Liver (tissue), 8 donors: ENCODE measurements at regions not wholly inside any gene's neighbourhood (a gene's known extent, or its start where the extent isn't known, plus 50 kb on each side); places are given as distances from the start of the nearest gene placed in this dataset.

ENCODE experiments used
- DNase-seq: peaks from one replicate; pipeline ENCODE4 v3.0.0-alpha.2; 2017; ENCODE audit warnings: low spot score
- H3K27ac ChIP-seq, 2 donors: one replicate each; pipeline ENCODE4 v1.7.0; 2013; ENCODE audit warnings: inconsistent platforms in 2 of 2, low read length in 2 of 2, control low read depth in 1 of 2, low read depth in 1 of 2, mild to moderate bottlenecking in 1 of 2
- H3K27me3 ChIP-seq, 4 donors: one replicate each; pipeline versions ENCODE4 v1.6.1 to v1.7.0; 2013; ENCODE audit warnings: low read length in 3 of 4, inconsistent platforms in 1 of 4, mild to moderate bottlenecking in 1 of 4, moderate library complexity in 1 of 4; ENCODE audit not compliant: control insufficient read depth in 4 of 4, insufficient read depth in 4 of 4
- H3K36me3 ChIP-seq, 4 donors: one replicate each; pipeline versions ENCODE4 v1.6.1 to v1.7.0; 2013; ENCODE audit warnings: low read length in 3 of 4, mild to moderate bottlenecking in 3 of 4, low read depth in 1 of 4, moderate library complexity in 1 of 4; ENCODE audit not compliant: control insufficient read depth in 4 of 4, insufficient read depth in 3 of 4
- H3K4me1 ChIP-seq, 4 donors: one replicate each; pipeline versions ENCODE4 v1.6.1 to v1.7.0; 2013; ENCODE audit warnings: low read length in 3 of 4, mild to moderate bottlenecking in 3 of 4, moderate library complexity in 1 of 4; ENCODE audit not compliant: control insufficient read depth in 4 of 4, insufficient read depth in 4 of 4
- H3K4me3 ChIP-seq, 3 donors: one replicate each; pipeline versions ENCODE4 v1.6.1 to v1.7.0; 2013; ENCODE audit warnings: low read length in 3 of 3, control low read depth in 1 of 3, low read depth in 1 of 3, mild to moderate bottlenecking in 1 of 3
- H3K9ac ChIP-seq, 2 donors: one replicate each; pipeline ENCODE4 v1.7.0; 2013; ENCODE audit warnings: low read length in 2 of 2, mild to moderate bottlenecking in 2 of 2, moderate library complexity in 2 of 2, control low read depth in 1 of 2, low read depth in 1 of 2
- H3K9me3 ChIP-seq, 4 donors: one replicate each; pipeline versions ENCODE4 v1.6.1 to v1.7.0; 2013; ENCODE audit warnings: low read length in 3 of 4; ENCODE audit not compliant: control insufficient read depth in 4 of 4
- ATF3 ChIP-seq: IDR thresholded peaks from 2 replicates; pipeline ENCODE4 v1.6.1; 2016; ENCODE audit warnings: antibody characterized with exemption
- CTCF ChIP-seq: fragments of 150-350 bp; IDR thresholded peaks from 2 replicates; pipeline ENCODE4 v1.5.1; 2017; ENCODE audit warnings: improper control_type of control experiment, low read depth, low read length; ENCODE audit not compliant: missing input control
- EGR1 ChIP-seq, 2 donors: IDR thresholded peaks; 2 replicates each; pipeline ENCODE4 v1.6.1; 2016 to 2018; ENCODE audit warnings: antibody characterized with exemption in 2 of 2, low read depth in 2 of 2
- FOXA1 ChIP-seq: IDR thresholded peaks from 2 replicates; pipeline ENCODE4 v1.6.1; 2016; ENCODE audit warnings: antibody characterized with exemption
- FOXA2 ChIP-seq: IDR thresholded peaks from 2 replicates; pipeline ENCODE4 v1.6.1; 2016; ENCODE audit warnings: antibody characterized with exemption
- GABPA ChIP-seq, 2 donors: IDR thresholded peaks in 1 of 2; conservative IDR thresholded peaks in 1 of 2; 2 replicates each; pipeline ENCODE4 v1.6.1; 2016; ENCODE audit warnings: antibody characterized with exemption in 2 of 2, mild to moderate bottlenecking in 1 of 2, moderate library complexity in 1 of 2
- HNF4A ChIP-seq, 2 donors: conservative IDR thresholded peaks; 2 replicates each; pipeline ENCODE4 v1.6.1; 2016; ENCODE audit warnings: antibody characterized with exemption in 2 of 2, mild to moderate bottlenecking in 2 of 2
- HNF4G ChIP-seq: IDR thresholded peaks from 2 replicates; pipeline ENCODE4 v1.6.1; 2016; ENCODE audit warnings: antibody characterized with exemption
- JUND ChIP-seq, 2 donors: IDR thresholded peaks; 2 replicates each; pipeline ENCODE4 v1.6.1; 2016; ENCODE audit warnings: antibody characterized with exemption in 2 of 2
- MAX ChIP-seq: IDR thresholded peaks from 2 replicates; pipeline ENCODE4 v1.6.1; 2016; ENCODE audit warnings: antibody characterized with exemption
- NR2F2 ChIP-seq: IDR thresholded peaks from 2 replicates; pipeline ENCODE4 v1.6.1; 2016; ENCODE audit warnings: antibody characterized with exemption
- RAD21 ChIP-seq, 2 donors: IDR thresholded peaks; 2 replicates each; pipeline ENCODE4 v1.6.1; 2016; ENCODE audit warnings: antibody characterized with exemption in 2 of 2, mild to moderate bottlenecking in 2 of 2
- REST ChIP-seq: IDR thresholded peaks from 2 replicates; pipeline ENCODE4 v1.6.1; 2016; ENCODE audit warnings: antibody characterized with exemption, mild to moderate bottlenecking
- RXRA ChIP-seq, 2 donors: IDR thresholded peaks; 2 replicates each; pipeline ENCODE4 v1.6.1; 2017 to 2018; ENCODE audit warnings: antibody characterized with exemption in 2 of 2, mild to moderate bottlenecking in 1 of 2
- SP1 ChIP-seq: IDR thresholded peaks from 2 replicates; pipeline ENCODE4 v1.6.1; 2018; ENCODE audit warnings: antibody characterized with exemption, mild to moderate bottlenecking
- TAF1 ChIP-seq: conservative IDR thresholded peaks from 2 replicates; pipeline ENCODE4 v1.6.1; 2016; ENCODE audit warnings: antibody characterized with exemption, mild to moderate bottlenecking
- YY1 ChIP-seq: IDR thresholded peaks from 2 replicates; pipeline ENCODE4 v1.6.1; 2016; ENCODE audit warnings: antibody characterized with exemption, mild to moderate bottlenecking
- ZBTB33 ChIP-seq: IDR thresholded peaks from 2 replicates; pipeline ENCODE4 v1.6.1; 2016; ENCODE audit warnings: antibody characterized with exemption
- WGBS: extraction: QIAGEN DNeasy Blood & Tissue Kit; methylation state at CpG from one replicate; pipeline ENCODE4 v1.1.7; 2013; 5-methylcytosine and 5-hydroxymethylcytosine counted together
- donor health status: healthy.
- donor health status: healthy.
- donor health status: healthy.
- donor health status: healthy.
- donor health status: healthy.

GRCh38 chr4:189771696-189772361 lies 168.8 kb upstream of the FRG1 start:
- H3K9me3 ChIP-seq: peaks cover 0 to 2% (median under 1%) of the 10 kb centered on the region in 4 donors
- no peak overlapping the region for H3K9ac ChIP-seq
- TF ChIP-seq EGR1 (IDR thresholded peaks at IDR 0.05; ENCODE audit: low read depth in 2 of 2) (no peak), GABPA (IDR thresholded peaks at IDR 0.05 in 1 of 2, conservative IDR thresholded peaks at IDR 0.05 in 1 of 2) (no peak), FOXA1 (no peak), REST (no peak), ZBTB33 (no peak), TAF1 (no peak), ATF3 (no peak), NR2F2 (no peak), FOXA2 (no peak), RAD21 (IDR thresholded peaks at IDR 0.05) (no peak), HNF4A (conservative IDR thresholded peaks at IDR 0.05) (no peak), SP1 (no peak), YY1 (no peak), MAX (no peak), CTCF (no peak), RXRA (IDR thresholded peaks at IDR 0.05) (no peak), HNF4G (no peak), JUND (IDR thresholded peaks at IDR 0.05) (no peak)
- no peak overlapping the region for H3K27ac ChIP-seq
- DNase-seq: no peak
- 72% methylated on average over 11 of the region's 11 CpGs for WGBS
- no peak overlapping the region for H3K4me3 ChIP-seq
- H3K27me3 ChIP-seq: peaks cover 0 to 4% (median 0%) of the 10 kb centered on the region in 4 donors
- H3K36me3 ChIP-seq: no peaks in the 10 kb centered on the region
- H3K4me1 ChIP-seq: no peaks in the 10 kb centered on the region
